Breast epithelium (tissue), 4 donors: ENCODE measurements at regions not wholly inside any gene's neighbourhood (a gene's known extent, or its start where the extent isn't known, plus 50 kb on each side); places are given as distances from the start of the nearest gene placed in this dataset.

Source experiments
- DNase-seq, 2 donors: peaks; one replicate each; pipeline ENCODE4 v3.0.0-alpha.2; 2019; ENCODE audit warnings: low spot score in 2 of 2
- H3K27ac ChIP-seq, 2 donors: fragments of 200-600 bp; sonication (generic) in 1 of 2; one replicate each; pipeline ENCODE4 v1.5.1; 2016 to 2019; ENCODE audit warnings: mild to moderate bottlenecking in 1 of 2
- H3K27me3 ChIP-seq, 2 donors: fragments of 200-600 bp; sonication (generic) in 1 of 2; one replicate each; pipeline versions ENCODE4 v1.5.1 to v1.6.0; 2017 to 2019; ENCODE audit warnings: control low read depth in 1 of 2, mild to moderate bottlenecking in 1 of 2
- H3K36me3 ChIP-seq: fragments of 200-600 bp; one replicate; pipeline ENCODE4 v1.5.1; 2019
- H3K4me1 ChIP-seq, 2 donors: fragments of 200-600 bp; sonication (generic); one replicate each; pipeline ENCODE4 v1.5.1; 2016 to 2019; ENCODE audit warnings: control low read depth in 1 of 2
- H3K4me3 ChIP-seq, 3 donors: fragments of 200-600 bp; sonication (generic); 1 replicate in 2 of 3; 2 replicates in 1 of 3; pipeline ENCODE4 v1.5.1; 2016 to 2019; ENCODE audit warnings: mild to moderate bottlenecking in 3 of 3, moderate library complexity in 2 of 3
- H3K9me3 ChIP-seq, 2 donors: fragments of 200-600 bp; sonication (generic) in 1 of 2; one replicate each; pipeline ENCODE4 v1.5.1; 2016 to 2019; ENCODE audit warnings: control low read depth in 1 of 2
- POLR2A ChIP-seq: fragments of 450-650 bp; IDR thresholded peaks from one replicate; pipeline ENCODE4 v1.6.1; 2016; ENCODE audit warnings: antibody characterized with exemption, mild to moderate bottlenecking, moderate library complexity
- POLR2AphosphoS5 ChIP-seq, 3 donors: sonication (generic); formaldehyde crosslinking; IDR thresholded peaks; one replicate each; pipeline ENCODE4 v1.6.1; 2017; ENCODE audit warnings: antibody characterized with exemption in 3 of 3
- intact Hi-C: fragments of 100-400 bp; cut with DNase I; formaldehyde crosslinking; loops from one replicate; pipeline ENCODE4 v1.15.1; 2023; ENCODE audit warnings: low total_unique reads
- TF ChIP-seq, protein P1 (sequence below), 3 donors: fragments of 450-650 bp; IDR thresholded peaks; one replicate each; pipeline ENCODE4 v1.5.1; 2016 to 2017; ENCODE audit warnings: antibody characterized with exemption in 3 of 3, mild to moderate bottlenecking in 3 of 3, moderate library complexity in 3 of 3

- intact Hi-C loops = no loop called here
Observed at GRCh38 chr6:169062272-169062671, 191.4 kb downstream of the THBS2 start.

DNA sequence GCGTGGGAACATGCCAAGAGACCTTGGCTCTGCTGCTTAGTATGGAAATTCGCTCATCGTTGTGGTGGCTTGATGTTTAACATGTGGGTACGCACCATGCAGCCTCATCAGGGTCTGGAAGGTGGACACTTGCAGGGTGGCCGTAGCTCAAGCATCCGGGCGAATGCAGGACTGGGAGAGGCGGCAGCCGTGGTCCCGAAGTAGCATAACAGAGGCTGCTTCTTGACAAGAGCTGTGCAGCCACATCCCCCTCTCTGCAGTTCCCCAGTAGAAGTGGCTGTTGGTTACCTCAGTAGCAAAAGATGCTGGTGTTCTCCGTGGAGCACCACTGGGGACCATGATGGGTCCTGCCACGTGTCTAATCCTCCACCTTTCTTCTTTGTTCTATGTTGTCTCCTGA is 195.0 kb downstream of the THBS2 start:
- TF ChIP-seq POLR2A (no peak), POLR2AphosphoS5 (IDR thresholded peaks at IDR 0.05) (no peak)
- TF ChIP-seq, protein P1, sequence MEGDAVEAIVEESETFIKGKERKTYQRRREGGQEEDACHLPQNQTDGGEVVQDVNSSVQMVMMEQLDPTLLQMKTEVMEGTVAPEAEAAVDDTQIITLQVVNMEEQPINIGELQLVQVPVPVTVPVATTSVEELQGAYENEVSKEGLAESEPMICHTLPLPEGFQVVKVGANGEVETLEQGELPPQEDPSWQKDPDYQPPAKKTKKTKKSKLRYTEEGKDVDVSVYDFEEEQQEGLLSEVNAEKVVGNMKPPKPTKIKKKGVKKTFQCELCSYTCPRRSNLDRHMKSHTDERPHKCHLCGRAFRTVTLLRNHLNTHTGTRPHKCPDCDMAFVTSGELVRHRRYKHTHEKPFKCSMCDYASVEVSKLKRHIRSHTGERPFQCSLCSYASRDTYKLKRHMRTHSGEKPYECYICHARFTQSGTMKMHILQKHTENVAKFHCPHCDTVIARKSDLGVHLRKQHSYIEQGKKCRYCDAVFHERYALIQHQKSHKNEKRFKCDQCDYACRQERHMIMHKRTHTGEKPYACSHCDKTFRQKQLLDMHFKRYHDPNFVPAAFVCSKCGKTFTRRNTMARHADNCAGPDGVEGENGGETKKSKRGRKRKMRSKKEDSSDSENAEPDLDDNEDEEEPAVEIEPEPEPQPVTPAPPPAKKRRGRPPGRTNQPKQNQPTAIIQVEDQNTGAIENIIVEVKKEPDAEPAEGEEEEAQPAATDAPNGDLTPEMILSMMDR (IDR thresholded peaks at IDR 0.05) = no peak
- H3K4me3 ChIP-seq = no peak overlapping the region

More at GRCh38 chr6:169062272-169062671, 191.4 kb downstream of the THBS2 start:
- TF ChIP-seq POLR2A (no peak), POLR2AphosphoS5 (IDR thresholded peaks at IDR 0.05) (no peak)
- TF ChIP-seq, protein P1 (IDR thresholded peaks at IDR 0.05) = no peak
- H3K4me1 ChIP-seq = no peaks in the 10 kb centered on the region
- H3K4me3 ChIP-seq = no peak overlapping the region
- no peak overlapping the region for H3K27ac ChIP-seq
- DNase-seq = no peak
- no peaks in the 10 kb centered on the region for H3K36me3 ChIP-seq
- no peaks in the 10 kb centered on the region for H3K27me3 ChIP-seq
- H3K9me3 ChIP-seq = no peaks in the 10 kb centered on the region

DNA sequence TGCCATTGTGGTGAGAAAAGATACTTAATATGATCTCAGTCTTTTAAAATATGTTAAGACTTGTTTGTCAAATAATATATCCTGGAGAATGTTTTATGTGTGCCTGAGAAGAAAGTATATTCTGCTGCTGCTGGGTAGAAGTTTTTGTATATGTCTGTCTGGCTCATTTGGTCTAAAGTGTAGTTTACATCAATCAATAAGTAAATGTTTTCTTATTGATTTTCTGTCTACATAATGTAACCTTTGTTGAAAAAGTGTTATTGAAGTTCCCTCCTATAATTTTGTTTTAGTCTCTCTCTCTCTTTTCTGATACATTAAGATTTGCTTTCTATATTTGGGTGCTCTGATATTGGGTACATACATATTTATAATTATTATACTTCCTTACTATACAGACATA is 201.2 kb downstream of the THBS2 start:
- Histone ChIP-seq H3K9me3 (no peaks in the 10 kb centered on the region), H3K27me3 (no peaks in the 10 kb centered on the region), H3K27ac (no peak overlapping the region), H3K4me1 (no peaks in the 10 kb centered on the region), H3K36me3 (no peaks in the 10 kb centered on the region), H3K4me3 (no peak overlapping the region)
- TF ChIP-seq, protein P1 (IDR thresholded peaks at IDR 0.05) = no peak
- no peak for TF ChIP-seq POLR2AphosphoS5 (IDR thresholded peaks at IDR 0.05)
- TF ChIP-seq POLR2A = no peak
- DNase-seq = no peak
- intact Hi-C loops = no loop called here

More for the DNA sequence above, 195.0 kb downstream of the THBS2 start:
- intact Hi-C loops = no loop called here
- Histone ChIP-seq H3K27ac (no peak overlapping the region), H3K4me1 (no peaks in the 10 kb centered on the region), H3K36me3 (no peaks in the 10 kb centered on the region), H3K27me3 (no peaks in the 10 kb centered on the region), H3K9me3 (no peaks in the 10 kb centered on the region)
- no peak for DNase-seq

- H3K36me3 ChIP-seq = no peaks in the 10 kb centered on the region
- intact Hi-C loops = no loop called here
- H3K4me1 ChIP-seq = no peaks in the 10 kb centered on the region
- no peak overlapping the region for H3K27ac ChIP-seq
- no peak for TF ChIP-seq POLR2A
- TF ChIP-seq, protein P1 (IDR thresholded peaks at IDR 0.05) = no peak
- TF ChIP-seq POLR2AphosphoS5 (IDR thresholded peaks at IDR 0.05) = no peak
- H3K27me3 ChIP-seq = no peaks in the 10 kb centered on the region
- no peaks in the 10 kb centered on the region for H3K9me3 ChIP-seq
- no peak for DNase-seq
- no peak overlapping the region for H3K4me3 ChIP-seq
Observed at GRCh38 chr6:169051371-169051770, 202.3 kb downstream of the THBS2 start.

GRCh38 chr6:169048865-169049205 is 204.8 kb downstream of the THBS2 start:
- Histone ChIP-seq H3K9me3 (no peaks in the 10 kb centered on the region), H3K36me3 (no peaks in the 10 kb centered on the region), H3K27me3 (no peaks in the 10 kb centered on the region), H3K4me1 (no peaks in the 10 kb centered on the region), H3K4me3 (no peak overlapping the region), H3K27ac (no peak overlapping the region)
- intact Hi-C loops = no loop called here
- no peak for TF ChIP-seq POLR2A
- TF ChIP-seq, protein P1 (IDR thresholded peaks at IDR 0.05) = no peak
- TF ChIP-seq POLR2AphosphoS5 (IDR thresholded peaks at IDR 0.05) = no peak
- no peak for DNase-seq
